AML-193 (cell line): ENCODE measurements at regions not wholly inside any gene's neighbourhood (a gene's known extent, or its start where the extent isn't known, plus 50 kb on each side); places are given as distances from the start of the nearest gene placed in this dataset.

ENCODE experiments used
- DNase-seq, 2 experiments: peaks; one replicate each; lab custom pipeline; 2025; lab: John Stamatoyannopoulos, UW

- no peak for DNase-seq
These were observed 54.0 kb downstream of the C11orf91 start for GRCh38 chr11:33646629-33647028.

DNA sequence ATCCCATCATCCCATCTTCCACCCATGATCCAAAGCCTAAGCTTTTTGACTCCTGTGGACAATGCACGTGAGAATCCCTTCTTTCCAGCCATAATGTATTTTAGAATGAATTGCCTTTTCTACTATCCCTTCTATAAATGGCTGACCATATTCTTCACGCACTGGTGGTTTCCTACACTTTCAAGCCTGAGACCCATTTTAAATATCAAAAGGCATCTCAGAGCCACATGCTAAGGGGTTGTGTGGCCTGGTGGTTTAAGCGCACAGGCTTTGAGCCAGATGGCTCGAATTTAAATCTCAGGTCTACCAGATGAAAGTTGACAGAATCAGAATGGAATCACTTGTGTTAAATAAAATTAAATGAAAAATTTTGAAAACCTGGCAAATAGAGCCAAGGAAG is 54.5 kb downstream of the C11orf91 start:
- DNase-seq: no peak

DNA sequence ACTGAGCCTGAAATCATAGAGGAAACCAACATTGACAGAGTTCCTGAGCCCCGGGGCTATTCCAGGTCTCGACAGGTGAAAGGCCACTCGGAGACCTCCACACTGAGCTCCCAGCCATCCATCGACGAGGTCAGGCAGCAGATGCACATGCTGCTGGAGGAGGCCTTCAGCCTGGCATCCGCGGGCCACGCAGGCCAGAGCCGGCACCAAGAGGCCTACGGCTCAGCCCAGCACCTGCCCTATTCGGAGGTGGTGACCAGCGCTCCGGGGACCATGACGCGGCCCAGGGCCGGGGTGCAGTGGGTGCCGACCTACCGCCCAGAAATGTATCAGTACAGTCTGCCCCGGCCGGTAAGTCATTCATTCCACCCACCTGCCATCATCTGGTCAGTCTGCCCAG is 54.9 kb downstream of the C11orf91 start:
- no peak for DNase-seq

- DNase-seq: no peak
These were observed 57.3 kb downstream of the C11orf91 start for GRCh38 chr11:33643167-33643824.

DNA sequence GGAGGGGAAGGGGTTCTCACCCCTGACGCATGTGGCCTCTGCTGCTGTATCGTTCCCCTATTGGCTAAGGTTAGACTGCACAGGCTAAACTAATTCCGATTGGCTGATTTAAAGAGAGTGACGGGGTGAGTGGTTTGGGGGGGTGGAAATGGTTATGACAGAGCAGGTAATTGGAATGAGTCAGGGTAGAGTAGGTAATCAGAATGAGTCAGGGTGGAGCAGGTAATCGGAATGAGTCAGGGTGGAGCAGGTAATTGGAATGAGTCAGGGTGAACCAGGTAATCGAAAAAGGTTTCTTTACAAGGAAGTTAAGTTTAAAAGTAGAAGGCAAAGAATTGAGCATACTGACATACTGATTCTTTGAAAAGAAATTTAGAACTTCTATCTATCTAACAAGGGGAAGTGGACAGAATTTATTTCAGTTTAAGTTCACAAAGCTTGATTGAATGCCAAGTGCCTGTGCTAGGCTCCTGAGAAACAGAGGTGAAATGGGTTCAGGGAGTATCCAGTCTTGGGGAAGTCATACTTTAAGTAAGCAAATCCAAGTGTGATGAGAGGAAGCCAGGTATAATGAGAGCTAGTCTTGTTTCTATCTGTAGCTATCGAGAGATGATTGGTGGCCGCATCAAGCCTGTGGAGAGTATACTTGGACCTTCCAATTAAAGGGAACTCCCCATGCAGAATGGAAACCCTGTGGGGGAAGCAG is 58.0 kb downstream of the C11orf91 start:
- DNase-seq: no peak

DNA sequence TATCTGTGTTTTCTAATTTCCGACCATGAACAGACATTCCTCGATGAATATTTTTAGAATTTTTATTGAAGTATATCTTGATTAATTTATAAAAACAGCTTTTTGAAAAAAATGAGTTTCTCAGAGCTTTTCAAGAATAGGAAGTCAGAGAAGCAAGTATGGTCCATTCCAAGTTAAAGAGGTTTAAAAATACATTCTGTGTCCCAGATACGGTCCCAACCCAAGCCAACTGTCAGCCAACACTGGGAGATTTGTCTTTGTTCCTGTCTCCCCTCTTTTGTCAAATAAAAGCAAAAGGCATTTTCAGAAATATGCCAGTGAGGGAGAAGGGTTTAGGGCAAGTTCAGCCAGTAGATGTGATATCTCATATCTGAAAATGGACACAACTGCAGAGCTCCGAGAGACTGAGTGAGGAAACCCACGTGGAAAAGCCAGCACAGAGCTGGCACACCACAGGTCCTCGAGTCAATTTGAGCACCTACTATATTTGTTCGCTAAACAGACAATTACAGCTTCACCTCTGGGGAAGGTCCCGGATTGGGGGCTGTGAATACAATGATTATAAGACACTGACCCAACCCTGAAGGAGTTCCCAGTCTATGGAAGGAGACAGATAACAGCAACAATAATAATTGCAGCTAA is 59.8 kb downstream of the C11orf91 start:
- DNase-seq: no peak

- no peak for DNase-seq
These were observed 62.0 kb downstream of the C11orf91 start for GRCh38 chr11:33638608-33639007.

GRCh38 chr11:33636104-33636503 is 64.5 kb downstream of the C11orf91 start:
- DNase-seq: peak; percentile 15 to 19

DNA sequence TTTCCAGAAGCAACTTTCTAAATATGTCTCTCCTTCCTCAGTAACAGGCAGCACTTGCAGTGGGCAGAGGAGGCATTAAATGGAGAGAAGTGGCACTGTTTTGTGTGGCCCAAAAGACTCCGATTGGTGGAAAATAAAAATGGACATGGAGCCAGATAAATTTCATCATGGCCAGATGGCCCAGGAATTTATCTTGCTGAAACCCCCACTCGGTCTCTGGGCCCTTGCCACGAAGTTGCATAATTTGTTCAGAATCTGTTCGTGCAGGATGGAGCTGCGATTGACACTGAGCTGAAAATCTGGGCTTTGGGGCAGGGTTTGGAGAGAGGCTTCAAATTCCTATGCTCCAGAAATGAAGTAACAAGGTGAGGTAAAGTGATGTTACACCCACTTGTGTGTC is 65.5 kb downstream of the C11orf91 start:
- DNase-seq: no peak

DNA sequence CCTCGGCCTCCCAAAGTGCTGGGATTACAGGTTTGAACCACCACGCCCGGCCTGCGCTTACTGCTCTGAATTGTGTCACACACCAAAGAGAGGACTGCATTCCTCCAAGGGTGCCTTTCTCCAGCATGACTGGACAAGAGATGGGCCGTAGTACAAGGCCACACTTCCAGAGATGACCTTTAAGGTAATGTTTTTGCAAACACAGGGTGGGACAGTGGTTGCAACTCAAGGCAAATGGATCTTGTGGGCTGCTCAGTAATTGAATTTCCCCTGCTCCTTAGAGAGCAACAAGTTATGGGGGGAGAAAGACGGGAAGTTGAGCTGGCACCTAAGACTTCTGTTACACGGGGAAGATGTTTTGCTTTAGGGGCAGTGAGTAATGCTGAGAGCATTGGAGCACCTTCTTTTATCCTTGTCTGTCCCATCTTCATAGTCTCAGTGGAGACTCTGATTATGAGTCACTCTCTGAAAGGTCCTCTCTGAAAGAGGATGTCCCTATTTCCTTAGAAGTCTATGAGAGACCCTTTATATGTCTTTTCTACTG is 66.3 kb downstream of the C11orf91 start:
- DNase-seq: no peak

DNA sequence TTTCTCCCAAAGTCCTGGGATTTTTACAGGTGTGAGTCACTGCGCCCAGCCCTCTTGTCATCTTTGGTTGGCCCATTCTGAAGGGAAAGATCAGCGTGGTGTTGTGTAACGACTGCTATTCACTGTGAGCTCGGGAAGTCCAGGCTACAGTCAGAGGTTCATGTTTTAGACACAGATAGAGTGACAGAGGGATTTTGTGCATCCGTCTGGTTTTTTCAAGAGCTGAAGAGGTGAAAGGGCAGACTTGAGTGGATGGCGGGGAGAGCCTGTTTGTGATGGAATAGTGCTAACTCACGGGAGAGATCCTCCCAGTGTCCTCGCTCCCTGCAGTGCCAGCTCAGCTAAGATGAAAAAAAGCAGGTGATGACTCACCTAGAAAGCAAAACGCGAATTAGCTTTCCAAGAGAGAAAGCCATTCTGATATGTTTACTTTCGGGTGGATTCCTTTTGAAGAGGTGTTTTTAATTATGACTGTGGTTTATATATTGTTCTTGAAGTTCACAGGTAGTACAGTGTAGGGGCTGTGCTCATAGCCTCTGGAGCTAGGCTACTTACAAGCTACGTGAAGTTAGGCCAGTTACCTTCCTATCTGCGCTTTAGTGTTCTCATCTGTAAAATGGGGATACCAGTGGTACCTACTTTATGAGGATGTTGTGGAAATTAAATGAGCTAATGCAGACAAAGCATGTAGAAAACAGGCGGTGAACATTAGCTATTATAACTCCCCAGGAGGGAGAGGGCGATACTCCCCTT is 67.2 kb downstream of the C11orf91 start:
- DNase-seq: no peak

DNA sequence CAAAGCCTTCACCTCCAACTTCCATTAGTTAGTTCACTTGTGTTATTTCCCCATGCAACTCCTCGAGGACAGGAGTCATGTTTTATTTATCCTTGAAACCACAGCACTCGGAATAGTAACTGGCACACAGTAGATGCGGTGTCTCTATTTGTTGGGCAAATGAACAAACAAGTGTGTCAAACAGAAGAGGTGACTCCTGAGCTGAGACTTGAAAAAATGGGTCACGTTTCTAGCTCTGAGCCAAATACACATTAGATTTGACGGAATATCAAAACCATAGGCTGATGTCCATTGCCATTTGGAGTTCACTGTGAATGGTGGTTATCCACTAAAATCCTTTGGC is 68.9 kb downstream of the C11orf91 start:
- DNase-seq: no peak

GRCh38 chr11:33630936-33631748 is 69.5 kb downstream of the C11orf91 start:
- no peak for DNase-seq

- no peak for DNase-seq
These were observed 76.5 kb downstream of the C11orf91 start for GRCh38 chr11:33624083-33624482.

DNA sequence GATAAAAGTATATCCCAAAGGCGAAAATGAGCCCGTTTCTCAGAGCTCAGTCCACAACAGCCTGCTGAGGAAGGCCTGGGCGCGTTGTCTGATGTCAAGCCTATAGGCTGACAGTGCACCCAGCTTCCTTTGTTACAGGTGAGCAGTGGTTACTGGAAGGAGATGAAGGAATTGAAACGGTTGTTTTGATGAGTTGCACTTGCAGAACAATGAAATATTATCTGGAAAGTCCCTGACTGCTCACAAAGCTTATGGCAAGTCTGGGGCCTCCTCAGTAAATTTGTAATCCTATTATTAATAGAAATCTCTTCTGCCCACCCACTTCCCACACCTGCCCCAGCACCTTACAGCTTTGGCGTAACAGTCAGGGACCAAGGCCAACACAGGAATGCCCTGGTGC is 77.8 kb downstream of the C11orf91 start:
- DNase-seq: no peak

GRCh38 chr11:33622186-33622585 is 78.4 kb downstream of the C11orf91 start:
- no peak for DNase-seq

GRCh38 chr11:33620423-33621171 is 80.0 kb downstream of the C11orf91 start:
- no peak for DNase-seq

DNA sequence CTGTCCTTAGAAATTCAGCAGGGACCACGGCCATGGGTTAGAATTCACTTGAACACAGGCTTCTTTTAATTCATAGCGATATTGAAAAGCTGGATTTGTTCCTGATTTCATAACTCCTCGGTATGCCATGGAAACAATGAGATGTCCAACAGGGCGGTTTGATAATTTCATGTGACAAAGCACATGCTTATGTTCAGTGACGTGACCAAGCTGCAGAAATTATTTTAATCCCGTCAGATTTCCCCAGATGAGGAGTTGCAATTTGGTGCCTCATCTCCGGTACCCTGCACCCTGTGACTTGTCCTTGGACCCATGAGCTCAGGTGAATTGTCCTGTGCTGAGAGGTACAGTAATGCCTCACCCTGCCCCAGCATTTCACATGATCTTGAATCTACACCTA is 81.7 kb downstream of the C11orf91 start:
- no peak for DNase-seq

- DNase-seq: no peak
These were observed 82.3 kb downstream of the C11orf91 start for GRCh38 chr11:33618351-33618710.

DNA sequence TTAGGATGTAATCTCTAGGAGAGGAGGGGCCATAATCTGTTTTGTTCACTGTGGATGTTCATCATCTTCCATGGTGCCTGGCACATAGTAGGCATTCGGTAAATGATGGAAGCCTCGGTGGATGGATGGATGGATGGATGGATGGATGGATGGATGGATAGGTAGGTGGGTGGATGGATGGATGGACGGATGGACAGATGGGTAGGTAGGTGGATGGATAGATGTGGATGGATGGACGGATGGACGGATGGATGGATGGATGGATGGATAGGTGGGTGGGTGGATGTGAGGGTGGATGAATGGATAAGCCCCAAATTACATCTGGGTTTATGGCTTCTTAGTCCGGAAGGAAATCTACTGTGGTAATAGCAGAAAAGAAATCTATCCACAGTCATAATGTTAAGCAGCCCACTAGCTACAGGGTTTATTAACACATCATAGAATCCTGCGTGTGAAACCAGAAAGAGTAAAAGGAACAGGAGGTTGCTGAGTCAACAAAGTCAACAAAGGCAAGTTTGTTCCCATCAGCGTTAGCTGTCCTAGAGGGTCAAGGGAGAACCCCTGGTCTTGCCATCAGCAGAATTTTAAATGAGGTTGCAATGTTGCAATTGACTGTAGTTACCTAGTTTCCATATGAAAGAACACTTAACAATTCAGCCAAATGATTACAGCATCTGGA is 82.8 kb downstream of the C11orf91 start:
- no peak for DNase-seq
